ENCODE measurements at regions not wholly inside any gene's neighbourhood (a gene's known extent, or its start where the extent isn't known, plus 50 kb on each side); places are given as distances from the start of the nearest gene placed in this dataset.

- no peak for DNase-seq (ENCODE audit: low read depth in 2 of 2)
These were observed 163.3 kb downstream of the MACROH2A1 start for GRCh38 chr5:135235551-135236227.

GRCh38 chr5:135234666-135235401 lies 164.2 kb downstream of the MACROH2A1 start:
- DNase-seq (ENCODE audit: low read depth in 2 of 2): no peak

GRCh38 chr5:135234242-135234641 lies 164.8 kb downstream of the MACROH2A1 start:
- DNase-seq (ENCODE audit: low read depth in 2 of 2): no peak

- no peak for DNase-seq (ENCODE audit: low read depth in 2 of 2)
These were observed 165.6 kb downstream of the MACROH2A1 start for GRCh38 chr5:135233477-135233876.

- no peak for DNase-seq (ENCODE audit: low read depth in 2 of 2)
These were observed 166.1 kb downstream of the MACROH2A1 start for GRCh38 chr5:135232958-135233357.

- no peak for DNase-seq (ENCODE audit: low read depth in 2 of 2)
These were observed 167.7 kb downstream of the MACROH2A1 start for GRCh38 chr5:135231289-135231688.

- no peak for DNase-seq (ENCODE audit: low read depth in 2 of 2)
These were observed 168.6 kb downstream of the MACROH2A1 start for GRCh38 chr5:135230251-135230925.

- DNase-seq (ENCODE audit: low read depth in 2 of 2): no peak
These were observed 169.3 kb downstream of the MACROH2A1 start for GRCh38 chr5:135229679-135230132.

- no peak for DNase-seq (ENCODE audit: low read depth in 2 of 2)
These were observed 169.9 kb downstream of the MACROH2A1 start for GRCh38 chr5:135229122-135229521.

- DNase-seq (ENCODE audit: low read depth in 2 of 2): no peak
These were observed 170.8 kb downstream of the MACROH2A1 start for GRCh38 chr5:135228222-135228621.

- DNase-seq (ENCODE audit: low read depth in 2 of 2): no peak
These were observed 171.7 kb downstream of the MACROH2A1 start for GRCh38 chr5:135227064-135228022.

GRCh38 chr5:135225856-135226560 lies 173.0 kb downstream of the MACROH2A1 start:
- DNase-seq (ENCODE audit: low read depth in 2 of 2): peak; percentile 13 to 34

- DNase-seq (ENCODE audit: low read depth in 2 of 2): no peak
These were observed 175.0 kb downstream of the MACROH2A1 start for GRCh38 chr5:135223891-135224625.

GRCh38 chr5:135223404-135223803 lies 175.6 kb downstream of the MACROH2A1 start:
- no peak for DNase-seq (ENCODE audit: low read depth in 2 of 2)

- no peak for DNase-seq (ENCODE audit: low read depth in 2 of 2)
These were observed 176.3 kb downstream of the MACROH2A1 start for GRCh38 chr5:135222771-135223170.

GRCh38 chr5:135222171-135222681 lies 176.8 kb downstream of the MACROH2A1 start:
- DNase-seq (ENCODE audit: low read depth in 2 of 2): no peak

GRCh38 chr5:135221696-135222095 lies 177.3 kb downstream of the MACROH2A1 start:
- no peak for DNase-seq (ENCODE audit: low read depth in 2 of 2)

- no peak for DNase-seq (ENCODE audit: low read depth in 2 of 2)
These were observed 177.9 kb downstream of the MACROH2A1 start for GRCh38 chr5:135221187-135221473.

GRCh38 chr5:135220394-135221186 lies 178.4 kb downstream of the MACROH2A1 start:
- DNase-seq (ENCODE audit: low read depth in 2 of 2): no peak

Measured in lung microvascular endothelial cell (primary cell).